GM18873 (cell line): ENCODE measurements at regions not wholly inside any gene's neighbourhood (a gene's known extent, or its start where the extent isn't known, plus 50 kb on each side); places are given as distances from the start of the nearest gene placed in this dataset.
A peak's percentile ranks its signal among the peaks of the same experiment; 100 is the strongest.

Source experiments
- ATAC-seq: cut with Tn5 transposase; IDR thresholded peaks from one replicate; pipeline ENCODE4 v1.9.1; 2021; ENCODE audit warnings: mild to moderate bottlenecking, moderate library complexity, moderate number of reproducible peaks; ENCODE audit not compliant: unreplicated experiment, low FRiP score

GRCh38 chr6:143595251-143596036 is 82.3 kb upstream of the PHACTR2 start:
- ATAC-seq: no peak

GRCh38 chr6:143594647-143595046 is 83.1 kb upstream of the PHACTR2 start:
- ATAC-seq: no peak

DNA sequence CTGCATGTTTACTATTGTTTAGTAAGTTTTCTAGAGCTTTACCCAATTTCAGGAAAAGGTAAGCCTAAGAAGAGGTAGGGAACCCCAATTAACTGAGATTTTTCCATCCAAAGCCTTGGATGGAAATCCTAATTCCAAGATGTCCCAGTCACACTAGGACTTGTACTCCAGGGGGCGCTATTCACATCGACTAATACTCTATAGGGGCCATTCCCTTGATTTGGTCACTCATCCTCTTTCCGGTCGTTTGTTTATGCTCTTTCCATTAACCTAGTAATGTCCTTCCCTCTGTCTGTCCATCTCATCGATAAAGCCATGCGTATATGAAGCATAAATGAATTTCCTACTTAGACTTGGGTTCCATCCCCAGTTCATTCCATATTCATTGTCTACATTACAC is 80.8 kb upstream of the FUCA2 start:
- ATAC-seq: no peak

- ATAC-seq: no peak
These were observed 79.9 kb upstream of the FUCA2 start for GRCh38 chr6:143591441-143591840.

DNA sequence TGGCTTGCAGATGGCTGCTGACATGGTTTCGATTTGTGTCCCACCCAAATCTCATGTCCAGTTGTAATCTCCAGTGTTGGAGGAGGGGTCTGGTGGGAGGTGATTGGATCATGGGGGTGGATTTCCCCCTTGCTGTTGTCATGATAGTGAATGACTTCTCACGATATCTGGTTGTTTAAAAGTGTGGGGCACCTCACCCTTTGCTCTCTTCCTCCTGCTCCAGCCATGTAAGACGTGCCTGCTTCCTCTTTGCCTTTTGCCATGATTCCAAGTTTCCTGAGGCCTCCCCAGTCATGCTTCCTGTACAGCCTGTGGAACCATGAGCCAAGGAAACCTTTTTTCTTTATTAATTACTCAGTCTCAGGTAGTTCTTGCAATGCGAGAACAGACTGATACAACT is 77.6 kb upstream of the FUCA2 start:
- ATAC-seq: no peak

DNA sequence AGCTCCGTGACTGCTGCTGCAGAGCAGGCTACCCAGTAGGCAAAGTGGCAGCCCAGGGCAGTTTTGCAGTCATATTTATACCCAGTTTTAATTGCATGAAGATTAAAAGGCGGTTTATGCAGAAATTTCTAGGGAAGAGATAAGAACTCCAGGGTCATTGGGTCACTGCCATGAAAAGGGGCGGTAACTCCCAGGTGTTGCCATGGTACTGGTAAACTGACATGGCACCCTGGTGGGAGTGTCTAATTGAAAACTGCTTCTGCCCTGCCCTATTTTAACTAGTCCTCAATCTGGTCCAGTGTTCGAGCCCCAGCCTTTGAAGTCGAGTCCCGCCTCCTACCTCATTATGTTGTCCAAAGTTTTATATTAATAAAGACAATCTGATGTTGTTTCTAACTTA is 75.0 kb upstream of the FUCA2 start:
- ATAC-seq: no peak

GRCh38 chr6:143585716-143586115 is 74.2 kb upstream of the FUCA2 start:
- no peak for ATAC-seq

GRCh38 chr6:143585241-143585640 is 73.7 kb upstream of the FUCA2 start:
- ATAC-seq: no peak

- ATAC-seq: no peak
These were observed 72.2 kb upstream of the FUCA2 start for GRCh38 chr6:143583542-143584327.

- no peak for ATAC-seq
These were observed 70.4 kb upstream of the FUCA2 start for GRCh38 chr6:143581835-143582480.

DNA sequence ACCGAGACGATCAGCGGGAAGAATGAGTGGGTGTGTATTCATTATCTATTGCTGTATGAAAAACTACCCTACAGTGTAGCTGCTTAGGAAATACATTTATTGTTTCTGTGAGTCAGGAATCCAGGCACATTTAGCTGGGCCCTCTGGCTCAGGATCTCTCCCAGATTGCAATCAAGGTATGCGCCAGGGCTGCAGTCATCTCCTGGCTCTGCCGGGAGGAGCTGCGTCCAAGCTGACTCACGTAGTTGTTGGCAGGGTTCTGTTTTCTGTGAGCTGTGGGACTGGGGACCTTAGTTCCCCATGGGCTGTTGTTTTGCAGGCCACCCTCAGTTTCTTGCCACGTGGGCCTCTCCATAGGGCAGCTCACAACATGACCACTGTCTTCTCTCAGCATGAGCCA is 68.2 kb upstream of the FUCA2 start:
- no peak for ATAC-seq

- no peak for ATAC-seq
These were observed 66.5 kb upstream of the FUCA2 start for GRCh38 chr6:143578054-143578453.

- no peak for ATAC-seq
These were observed 64.4 kb upstream of the FUCA2 start for GRCh38 chr6:143575901-143576426.

- peak; percentile 79 for ATAC-seq
These were observed 63.9 kb upstream of the FUCA2 start for GRCh38 chr6:143575440-143575839.

DNA sequence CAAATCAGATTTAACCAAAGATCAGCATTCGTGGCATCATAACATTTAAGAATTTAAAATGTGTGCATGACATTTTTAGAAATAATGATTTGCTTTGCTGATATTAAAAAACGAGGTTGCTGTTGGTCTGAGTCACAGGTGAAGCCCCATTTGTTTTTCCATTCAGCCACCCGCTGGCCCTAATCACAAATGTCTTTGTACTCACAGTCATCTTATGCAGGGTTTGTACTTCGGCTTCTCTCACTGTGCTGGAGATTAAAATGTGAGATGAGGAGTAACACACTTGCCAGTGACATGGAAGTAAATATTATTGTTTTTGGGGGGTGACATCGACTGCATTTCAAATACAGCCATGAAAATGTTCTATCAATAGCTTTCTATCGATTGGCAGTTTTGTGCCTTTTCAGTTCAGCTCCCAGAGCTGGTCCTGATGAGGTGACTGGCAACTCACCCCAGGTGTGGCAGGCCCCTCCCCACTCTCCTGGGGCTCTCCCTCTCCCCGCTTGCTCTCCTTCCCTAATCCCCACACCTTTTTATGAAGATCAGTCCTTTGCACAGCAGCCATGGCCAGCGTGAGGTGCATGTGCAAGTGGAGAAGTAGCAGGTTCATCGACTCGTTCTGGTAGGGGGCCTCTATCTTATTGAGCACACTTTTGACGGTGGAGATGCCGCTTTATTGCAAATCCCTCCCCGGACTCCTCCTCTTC is 58.8 kb upstream of the FUCA2 start:
- ATAC-seq: no peak

DNA sequence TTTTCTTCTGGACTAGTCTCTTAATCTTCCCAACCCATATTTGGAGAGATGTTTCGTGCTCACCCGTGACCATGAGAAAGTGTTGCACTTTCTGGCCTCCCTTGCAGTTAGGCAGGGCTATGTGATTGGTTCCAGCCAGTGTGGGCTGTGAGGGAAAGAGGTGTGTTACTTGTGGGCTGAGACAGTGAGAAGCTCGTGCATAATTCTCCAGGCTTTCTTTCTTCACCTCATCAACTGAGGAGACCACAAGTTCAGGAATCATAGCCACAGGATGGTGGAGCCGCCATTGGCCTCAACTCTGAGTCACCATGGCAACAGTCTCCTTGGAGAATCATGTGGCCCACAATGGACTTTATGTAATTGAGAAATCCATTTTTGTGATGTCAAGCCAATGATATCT is 57.5 kb upstream of the FUCA2 start:
- no peak for ATAC-seq

DNA sequence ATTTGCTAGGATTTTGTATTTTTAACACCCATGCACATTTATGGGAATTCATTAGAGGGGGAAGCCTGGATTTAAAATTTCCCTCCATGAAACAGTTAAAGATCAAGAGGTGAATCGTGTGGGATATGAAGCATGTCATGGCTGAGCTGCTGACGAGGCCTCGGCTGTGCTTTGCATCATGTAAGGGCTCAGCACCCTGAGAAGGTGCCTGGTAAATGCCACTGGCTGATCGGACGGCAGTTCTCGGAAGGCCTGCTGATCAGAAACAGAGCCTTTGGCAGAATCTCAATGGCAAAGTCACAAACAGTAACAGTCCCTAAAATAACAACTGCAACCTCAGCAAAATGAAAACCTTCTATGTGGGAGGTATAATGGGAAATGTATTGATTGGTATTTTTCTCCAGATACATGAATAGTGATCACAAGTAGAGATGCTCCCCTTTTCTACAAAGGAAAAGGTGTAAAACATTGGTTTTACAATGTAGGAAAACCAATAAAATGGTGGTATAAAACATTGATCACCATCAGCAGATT is 53.0 kb upstream of the FUCA2 start:
- no peak for ATAC-seq

GRCh38 chr6:143562143-143562542 is 50.6 kb upstream of the FUCA2 start:
- no peak for ATAC-seq
